Esophagus muscularis mucosa (tissue), 4 donors: ENCODE measurements at regions not wholly inside any gene's neighbourhood (a gene's known extent, or its start where the extent isn't known, plus 50 kb on each side); places are given as distances from the start of the nearest gene placed in this dataset.

Experiments used
- DNase-seq: peaks from one replicate; pipeline ENCODE4 v3.0.0-alpha.2; 2017; ENCODE audit errors: extremely low spot score
- H3K27ac ChIP-seq, 4 donors: fragments of 200-600 bp; sonication (generic); replicated peaks in 1 of 4; 1 replicate in 3 of 4; 2 replicates in 1 of 4; pipeline ENCODE4 v1.5.1; 2016 to 2019; ENCODE audit warnings: mild to moderate bottlenecking in 1 of 4
- H3K27me3 ChIP-seq, 4 donors: fragments of 200-600 bp; sonication (generic); one replicate each; pipeline versions ENCODE4 v1.5.1 to v1.6.0; 2016 to 2019
- H3K36me3 ChIP-seq, 4 donors: fragments of 200-600 bp; sonication (generic); one replicate each; pipeline ENCODE4 v1.5.1; 2016 to 2019
- H3K4me1 ChIP-seq, 4 donors: fragments of 200-600 bp; sonication (generic); one replicate each; pipeline ENCODE4 v1.5.1; 2016 to 2019
- H3K4me3 ChIP-seq, 4 donors: fragments of 200-600 bp; sonication (generic); 1 replicate in 2 of 4; 2 replicates in 2 of 4; pipeline ENCODE4 v1.5.1; 2016 to 2019; ENCODE audit warnings: mild to moderate bottlenecking in 4 of 4, moderate library complexity in 1 of 4
- H3K9me3 ChIP-seq, 4 donors: fragments of 200-600 bp; sonication (generic); 1 replicate in 3 of 4; 2 replicates in 1 of 4; pipeline ENCODE4 v1.5.1; 2016 to 2019
- CTCF ChIP-seq, 3 experiments: fragments of 200-600 bp in 2 of 3; fragments of 450-650 bp in 1 of 3; sonication (generic) in 2 of 3; IDR thresholded peaks; one replicate each; pipeline ENCODE4 v1.5.1; 2017 to 2019; ENCODE audit warnings: antibody characterized with exemption in 3 of 3, mild to moderate bottlenecking in 2 of 3, moderate library complexity in 1 of 3
- EP300 ChIP-seq: sonication (generic); formaldehyde crosslinking; IDR thresholded peaks from one replicate; pipeline ENCODE4 v1.6.1; 2017; ENCODE audit warnings: antibody characterized with exemption
- POLR2A ChIP-seq: fragments of 450-650 bp; IDR thresholded peaks from one replicate; pipeline ENCODE4 v1.6.1; 2017; ENCODE audit warnings: antibody characterized with exemption, moderate library complexity, mild to moderate bottlenecking, low read depth
- POLR2AphosphoS5 ChIP-seq, 2 donors: sonication (generic); formaldehyde crosslinking; IDR thresholded peaks; one replicate each; pipeline ENCODE4 v1.6.1; 2017; ENCODE audit warnings: antibody characterized with exemption in 2 of 2
- WGBS: methylation state at CpG from one replicate; pipeline ENCODE4 v1.1.5; 2018; 5-methylcytosine and 5-hydroxymethylcytosine counted together
- intact Hi-C: fragments of 100-400 bp; cut with DNase I; formaldehyde crosslinking; loops from one replicate; pipeline ENCODE4 v1.15.1; 2023

GRCh38 chr9:84151640-84152039, 171.0 kb downstream of the RMI1 start:
- Histone ChIP-seq H3K27me3 (no peaks in the 10 kb centered on the region), H3K4me3 (no peak overlapping the region), H3K36me3 (no peaks in the 10 kb centered on the region), H3K9me3 (no peaks in the 10 kb centered on the region), H3K27ac (no peak overlapping the region), H3K4me1 (peaks cover 8 to 9% (median 9%) of the 10 kb centered on the region in 4 donors)
- DNase-seq, result no peak
- WGBS, result 96% methylated on average over 5 of the region's 5 CpGs
- no peak for TF ChIP-seq EP300
- no peak for TF ChIP-seq POLR2AphosphoS5 (IDR thresholded peaks at IDR 0.05)
- no peak for TF ChIP-seq CTCF (IDR thresholded peaks at IDR 0.05)
- no peak for TF ChIP-seq POLR2A
- intact Hi-C loops, result no loop called here

- intact Hi-C loops, result no loop called here
- Histone ChIP-seq H3K27me3 (no peaks in the 10 kb centered on the region), H3K4me3 (no peak overlapping the region), H3K36me3 (no peaks in the 10 kb centered on the region), H3K27ac (no peak overlapping the region), H3K4me1 (peaks cover 3 to 4% (median 3%) of the 10 kb centered on the region in 4 donors), H3K9me3 (no peaks in the 10 kb centered on the region)
- no peak for DNase-seq
- 60% methylated on average over 1 of the region's 1 CpG for WGBS
- TF ChIP-seq POLR2AphosphoS5 (IDR thresholded peaks at IDR 0.05) (no peak), POLR2A (no peak), CTCF (IDR thresholded peaks at IDR 0.05) (no peak), EP300 (no peak)
These were observed 171.6 kb downstream of the RMI1 start for GRCh38 chr9:84152204-84152603.

- no peak for TF ChIP-seq EP300
- TF ChIP-seq POLR2A, result no peak
- no peak for TF ChIP-seq CTCF (IDR thresholded peaks at IDR 0.05)
- TF ChIP-seq POLR2AphosphoS5 (IDR thresholded peaks at IDR 0.05), result no peak
- WGBS, result 77% methylated on average over 1 of the region's 1 CpG
- Histone ChIP-seq H3K9me3 (no peaks in the 10 kb centered on the region), H3K27ac (no peak overlapping the region), H3K27me3 (no peaks in the 10 kb centered on the region), H3K4me3 (no peak overlapping the region), H3K4me1 (no peaks in the 10 kb centered on the region), H3K36me3 (no peaks in the 10 kb centered on the region)
- intact Hi-C loops, result no loop called here
- no peak for DNase-seq
These were observed 173.3 kb downstream of the RMI1 start for GRCh38 chr9:84153885-84154284.

- intact Hi-C loops, result no loop called here
- WGBS, result 97% methylated on average over 3 of the region's 3 CpGs
- H3K27me3 ChIP-seq, result no peaks in the 10 kb centered on the region
- no peak overlapping the region for H3K27ac ChIP-seq
- H3K4me1 ChIP-seq, result no peaks in the 10 kb centered on the region
- no peak for TF ChIP-seq POLR2AphosphoS5 (IDR thresholded peaks at IDR 0.05)
- no peak for TF ChIP-seq EP300
- no peak for TF ChIP-seq CTCF (IDR thresholded peaks at IDR 0.05)
- TF ChIP-seq POLR2A, result no peak
- DNase-seq, result no peak
- H3K4me3 ChIP-seq, result no peak overlapping the region
- H3K9me3 ChIP-seq, result no peaks in the 10 kb centered on the region
- H3K36me3 ChIP-seq, result no peaks in the 10 kb centered on the region
These were observed 173.7 kb downstream of the RMI1 start for GRCh38 chr9:84154320-84154719.

GRCh38 chr9:84163052-84163650, 177.4 kb downstream of the SLC28A3 start:
- 78% methylated on average over 5 of the region's 5 CpGs for WGBS
- Histone ChIP-seq H3K4me1 (no peaks in the 10 kb centered on the region), H3K9me3 (no peaks in the 10 kb centered on the region), H3K27me3 (no peaks in the 10 kb centered on the region), H3K4me3 (no peak overlapping the region), H3K27ac (no peak overlapping the region), H3K36me3 (no peaks in the 10 kb centered on the region)
- TF ChIP-seq EP300 (no peak), POLR2A (no peak), POLR2AphosphoS5 (IDR thresholded peaks at IDR 0.05) (no peak), CTCF (IDR thresholded peaks at IDR 0.05) (no peak)
- DNase-seq, result no peak
- intact Hi-C loops, result no loop called here
